GM23338 (cell line): ENCODE measurements at regions not wholly inside any gene's neighbourhood (a gene's known extent, or its start where the extent isn't known, plus 50 kb on each side); places are given as distances from the start of the nearest gene placed in this dataset.

ENCODE experiments used
- ATAC-seq: fragments of 200-7000 bp; cut with Tn5 transposase; 3 replicates; pipeline ENCODE4 v1.9.1; 2020
- DNase-seq: peaks from one replicate; pipeline ENCODE4 v3.0.0-alpha.2; 2015; ENCODE audit warnings: low spot score
- H2AFZ ChIP-seq: fragments of 200-600 bp; sonication (generic); 2 replicates; pipeline ENCODE4 v1.8.0; 2016; ENCODE audit warnings: antibody characterized with exemption, mild to moderate bottlenecking, moderate library complexity
- H3F3A ChIP-seq: fragments of 200-600 bp; sonication (generic); replicated peaks from 2 replicates; pipeline ENCODE4 v1.8.0; 2017; ENCODE audit warnings: antibody characterized with exemption, mixed run types, low read depth
- H3K27ac ChIP-seq: fragments of 200-600 bp; sonication (generic); 2 replicates; pipeline ENCODE4 v1.6.1; 2016; ENCODE audit warnings: low read depth
- H3K27me3 ChIP-seq: fragments of 200-600 bp; sonication (generic); 2 replicates; pipeline ENCODE4 v1.8.0; 2016; ENCODE audit warnings: mild to moderate bottlenecking, mixed run types, moderate library complexity; ENCODE audit not compliant: insufficient read depth
- H3K36me3 ChIP-seq: fragments of 200-600 bp; sonication (generic); 2 replicates; pipeline ENCODE4 v1.8.0; 2016; ENCODE audit warnings: mild to moderate bottlenecking; ENCODE audit not compliant: insufficient read depth
- H3K4me1 ChIP-seq: fragments of 200-600 bp; sonication (generic); 2 replicates; pipeline ENCODE4 v1.8.0; 2016; ENCODE audit warnings: mild to moderate bottlenecking, moderate library complexity; ENCODE audit not compliant: insufficient read depth
- H3K4me2 ChIP-seq: fragments of 200-600 bp; sonication (generic); 2 replicates; pipeline ENCODE4 v1.7.1; 2017; ENCODE audit warnings: mixed run types
- H3K4me3 ChIP-seq: fragments of 200-600 bp; sonication (generic); 2 replicates; pipeline ENCODE4 v1.6.1; 2016; ENCODE audit warnings: mixed run types
- H3K79me2 ChIP-seq: fragments of 200-600 bp; sonication (generic); replicated peaks from 2 replicates; pipeline ENCODE4 v1.8.0; 2017; ENCODE audit warnings: mild to moderate bottlenecking; ENCODE audit not compliant: insufficient read depth
- H3K9me2 ChIP-seq: fragments of 200-600 bp; sonication (generic); 2 replicates; pipeline ENCODE4 v1.8.0; 2017; ENCODE audit not compliant: insufficient read depth
- H4K20me1 ChIP-seq: fragments of 200-600 bp; sonication (generic); replicated peaks from 2 replicates; pipeline ENCODE4 v1.8.0; 2017; ENCODE audit warnings: mild to moderate bottlenecking; ENCODE audit not compliant: insufficient read depth
- H3K27ac Mint-ChIP-seq: 2 replicates; pipeline ENCODE4 v1.8.0; 2020; ENCODE audit warnings: inconsistent platforms, mild to moderate bottlenecking, moderate library complexity, mixed read lengths
- H3K27me3 Mint-ChIP-seq: 3 replicates; pipeline ENCODE4 v1.8.0; 2022; ENCODE audit warnings: low read depth, mild to moderate bottlenecking, moderate library complexity, mixed read lengths, inconsistent platforms; ENCODE audit not compliant: insufficient read depth, poor library complexity
- H3K36me3 Mint-ChIP-seq: 3 replicates; pipeline ENCODE4 v1.8.0; 2021; ENCODE audit warnings: low read depth, mild to moderate bottlenecking, inconsistent platforms, moderate library complexity, mixed read lengths
- H3K4me1 Mint-ChIP-seq: 3 replicates; pipeline ENCODE4 v1.8.0; 2020; ENCODE audit warnings: mild to moderate bottlenecking, inconsistent platforms, mixed read lengths
- H3K4me3 Mint-ChIP-seq: 3 replicates; pipeline ENCODE4 v1.8.0; 2021; ENCODE audit warnings: moderate library complexity, mild to moderate bottlenecking, inconsistent platforms, mixed read lengths
- H3K9me3 Mint-ChIP-seq: 3 replicates; pipeline ENCODE4 v1.8.0; 2020; ENCODE audit warnings: moderate library complexity, mild to moderate bottlenecking, inconsistent platforms, mixed read lengths
- CREB1 ChIP-seq: fragments of 250-450 bp; sonication (Bioruptor Pico); IDR thresholded peaks from 2 replicates; pipeline ENCODE4 v1.5.0; 2020; ENCODE audit warnings: low read depth, mild to moderate bottlenecking, moderate library complexity
- EZH2 ChIP-seq: fragments of 200-600 bp; sonication (generic); IDR thresholded peaks from one replicate; pipeline ENCODE4 v1.8.0; 2017; ENCODE audit warnings: antibody characterized with exemption, mild to moderate bottlenecking, low read depth; ENCODE audit not compliant: unreplicated experiment
- JUNB ChIP-seq: IDR thresholded peaks from one replicate; pipeline ENCODE4 v1.6.1; 2016; ENCODE audit warnings: antibody characterized with exemption; ENCODE audit not compliant: unreplicated experiment
- NANOG ChIP-seq: IDR thresholded peaks from 2 replicates; pipeline ENCODE4 v1.6.1; 2016; ENCODE audit warnings: antibody characterized with exemption, borderline replicate concordance
- POLR2AphosphoS5 ChIP-seq: IDR thresholded peaks from 2 replicates; pipeline ENCODE4 v1.6.1; 2016; ENCODE audit warnings: antibody characterized with exemption, low read depth
- STAT1 ChIP-seq: IDR thresholded peaks from one replicate; pipeline ENCODE4 v1.6.1; 2016; ENCODE audit warnings: antibody characterized with exemption; ENCODE audit not compliant: unreplicated experiment
- ZNF331 ChIP-seq: fragments of 250-450 bp; sonication (Bioruptor Pico); IDR thresholded peaks from 2 replicates; pipeline ENCODE4 v1.5.0; 2020; ENCODE audit warnings: low read depth, mild to moderate bottlenecking, moderate library complexity
- ZNF462 ChIP-seq: fragments of 250-450 bp; sonication (Bioruptor Pico); IDR thresholded peaks from 2 replicates; pipeline ENCODE4 v1.5.0; 2020; ENCODE audit warnings: mild to moderate bottlenecking, moderate library complexity
- TF ChIP-seq, protein P1 (sequence below): IDR thresholded peaks from 2 replicates; pipeline ENCODE4 v1.6.1; 2016; ENCODE audit warnings: antibody characterized with exemption
- TF ChIP-seq, protein P2 (sequence below): IDR thresholded peaks from one replicate; pipeline ENCODE4 v1.6.1; 2018; ENCODE audit warnings: antibody characterized with exemption; ENCODE audit not compliant: unreplicated experiment
- TF ChIP-seq, protein P3 (sequence below), 2 experiments: fragments of 200-600 bp in 1 of 2; sonication (generic) in 1 of 2; conservative IDR thresholded peaks; 2 replicates each; pipeline versions ENCODE4 v1.5.1 to v1.6.1; 2016 to 2017; ENCODE audit warnings: antibody characterized with exemption in 2 of 2, low read depth in 2 of 2, mild to moderate bottlenecking in 2 of 2, moderate library complexity in 1 of 2

DNA sequence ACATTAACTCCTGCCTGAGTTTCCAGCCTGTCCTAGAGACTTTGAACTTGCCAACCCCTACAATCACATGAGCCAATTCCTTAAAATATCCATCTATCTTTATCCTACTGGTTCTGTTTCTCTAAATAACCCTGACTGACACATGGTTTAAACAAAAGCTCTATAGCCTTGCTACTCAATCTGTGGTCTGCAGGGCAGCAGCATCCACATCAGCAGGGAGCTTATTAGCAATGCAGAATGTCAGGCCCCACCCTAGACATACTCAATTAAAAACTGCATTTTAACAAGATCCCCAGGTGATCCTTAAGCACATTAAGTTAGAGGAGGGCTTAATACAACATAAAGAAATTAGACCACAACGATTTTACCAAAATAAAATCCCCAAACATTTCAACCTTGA lies 108.3 kb upstream of the CPSF6 start:
- ATAC-seq (peak; percentile 88), DNase-seq (peak; percentile 28)
- Histone ChIP-seq H3K9me2 (no peaks in the 10 kb centered on the region), H3K4me2 (no peak overlapping the region), H3K27ac (no peak overlapping the region), H2AFZ (no peak overlapping the region), H3K36me3 (no peaks in the 10 kb centered on the region), H3K27me3 (no peaks in the 10 kb centered on the region), H3K4me1 (peaks cover 10% of the 10 kb centered on the region; the same call in 1 of the 2 replicates), H3K79me2 (no peaks in the 10 kb centered on the region), H3K4me3 (no peak overlapping the region), H3F3A (no peaks in the 10 kb centered on the region), H4K20me1 (no peaks in the 10 kb centered on the region)
- H3K36me3 Mint-ChIP-seq = no peaks in the 10 kb centered on the region
- H3K27ac Mint-ChIP-seq = 0 out of 2 replicates have a peak overlapping the region, but pooled peaks have one; percentile 34
- H3K4me1 Mint-ChIP-seq = peaks cover 22% of the 10 kb centered on the region
- no peak overlapping the region for H3K4me3 Mint-ChIP-seq
- H3K27me3 Mint-ChIP-seq = peaks cover 3% of the 10 kb centered on the region
- TF ChIP-seq, protein P1, sequence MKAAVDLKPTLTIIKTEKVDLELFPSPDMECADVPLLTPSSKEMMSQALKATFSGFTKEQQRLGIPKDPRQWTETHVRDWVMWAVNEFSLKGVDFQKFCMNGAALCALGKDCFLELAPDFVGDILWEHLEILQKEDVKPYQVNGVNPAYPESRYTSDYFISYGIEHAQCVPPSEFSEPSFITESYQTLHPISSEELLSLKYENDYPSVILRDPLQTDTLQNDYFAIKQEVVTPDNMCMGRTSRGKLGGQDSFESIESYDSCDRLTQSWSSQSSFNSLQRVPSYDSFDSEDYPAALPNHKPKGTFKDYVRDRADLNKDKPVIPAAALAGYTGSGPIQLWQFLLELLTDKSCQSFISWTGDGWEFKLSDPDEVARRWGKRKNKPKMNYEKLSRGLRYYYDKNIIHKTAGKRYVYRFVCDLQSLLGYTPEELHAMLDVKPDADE = no peak
- TF ChIP-seq ZNF331 (CRISPR knock-in tag) (no peak), NANOG (no peak), CREB1 (CRISPR knock-in tag) (no peak), POLR2AphosphoS5 (no peak), JUNB (no peak), STAT1 (no peak), ZNF462 (CRISPR knock-in tag) (no peak), EZH2 (no peak)
- TF ChIP-seq, protein P2, sequence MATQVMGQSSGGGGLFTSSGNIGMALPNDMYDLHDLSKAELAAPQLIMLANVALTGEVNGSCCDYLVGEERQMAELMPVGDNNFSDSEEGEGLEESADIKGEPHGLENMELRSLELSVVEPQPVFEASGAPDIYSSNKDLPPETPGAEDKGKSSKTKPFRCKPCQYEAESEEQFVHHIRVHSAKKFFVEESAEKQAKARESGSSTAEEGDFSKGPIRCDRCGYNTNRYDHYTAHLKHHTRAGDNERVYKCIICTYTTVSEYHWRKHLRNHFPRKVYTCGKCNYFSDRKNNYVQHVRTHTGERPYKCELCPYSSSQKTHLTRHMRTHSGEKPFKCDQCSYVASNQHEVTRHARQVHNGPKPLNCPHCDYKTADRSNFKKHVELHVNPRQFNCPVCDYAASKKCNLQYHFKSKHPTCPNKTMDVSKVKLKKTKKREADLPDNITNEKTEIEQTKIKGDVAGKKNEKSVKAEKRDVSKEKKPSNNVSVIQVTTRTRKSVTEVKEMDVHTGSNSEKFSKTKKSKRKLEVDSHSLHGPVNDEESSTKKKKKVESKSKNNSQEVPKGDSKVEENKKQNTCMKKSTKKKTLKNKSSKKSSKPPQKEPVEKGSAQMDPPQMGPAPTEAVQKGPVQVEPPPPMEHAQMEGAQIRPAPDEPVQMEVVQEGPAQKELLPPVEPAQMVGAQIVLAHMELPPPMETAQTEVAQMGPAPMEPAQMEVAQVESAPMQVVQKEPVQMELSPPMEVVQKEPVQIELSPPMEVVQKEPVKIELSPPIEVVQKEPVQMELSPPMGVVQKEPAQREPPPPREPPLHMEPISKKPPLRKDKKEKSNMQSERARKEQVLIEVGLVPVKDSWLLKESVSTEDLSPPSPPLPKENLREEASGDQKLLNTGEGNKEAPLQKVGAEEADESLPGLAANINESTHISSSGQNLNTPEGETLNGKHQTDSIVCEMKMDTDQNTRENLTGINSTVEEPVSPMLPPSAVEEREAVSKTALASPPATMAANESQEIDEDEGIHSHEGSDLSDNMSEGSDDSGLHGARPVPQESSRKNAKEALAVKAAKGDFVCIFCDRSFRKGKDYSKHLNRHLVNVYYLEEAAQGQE = no peak
- TF ChIP-seq, protein P3, sequence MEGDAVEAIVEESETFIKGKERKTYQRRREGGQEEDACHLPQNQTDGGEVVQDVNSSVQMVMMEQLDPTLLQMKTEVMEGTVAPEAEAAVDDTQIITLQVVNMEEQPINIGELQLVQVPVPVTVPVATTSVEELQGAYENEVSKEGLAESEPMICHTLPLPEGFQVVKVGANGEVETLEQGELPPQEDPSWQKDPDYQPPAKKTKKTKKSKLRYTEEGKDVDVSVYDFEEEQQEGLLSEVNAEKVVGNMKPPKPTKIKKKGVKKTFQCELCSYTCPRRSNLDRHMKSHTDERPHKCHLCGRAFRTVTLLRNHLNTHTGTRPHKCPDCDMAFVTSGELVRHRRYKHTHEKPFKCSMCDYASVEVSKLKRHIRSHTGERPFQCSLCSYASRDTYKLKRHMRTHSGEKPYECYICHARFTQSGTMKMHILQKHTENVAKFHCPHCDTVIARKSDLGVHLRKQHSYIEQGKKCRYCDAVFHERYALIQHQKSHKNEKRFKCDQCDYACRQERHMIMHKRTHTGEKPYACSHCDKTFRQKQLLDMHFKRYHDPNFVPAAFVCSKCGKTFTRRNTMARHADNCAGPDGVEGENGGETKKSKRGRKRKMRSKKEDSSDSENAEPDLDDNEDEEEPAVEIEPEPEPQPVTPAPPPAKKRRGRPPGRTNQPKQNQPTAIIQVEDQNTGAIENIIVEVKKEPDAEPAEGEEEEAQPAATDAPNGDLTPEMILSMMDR (conservative IDR thresholded peaks at IDR 0.05; ENCODE audit: low read depth in 2 of 2) = no peak
- no peaks in the 10 kb centered on the region for H3K9me3 Mint-ChIP-seq
